ENCODE measurements at regions not wholly inside any gene's neighbourhood (a gene's known extent, or its start where the extent isn't known, plus 50 kb on each side); places are given as distances from the start of the nearest gene placed in this dataset.

DNA sequence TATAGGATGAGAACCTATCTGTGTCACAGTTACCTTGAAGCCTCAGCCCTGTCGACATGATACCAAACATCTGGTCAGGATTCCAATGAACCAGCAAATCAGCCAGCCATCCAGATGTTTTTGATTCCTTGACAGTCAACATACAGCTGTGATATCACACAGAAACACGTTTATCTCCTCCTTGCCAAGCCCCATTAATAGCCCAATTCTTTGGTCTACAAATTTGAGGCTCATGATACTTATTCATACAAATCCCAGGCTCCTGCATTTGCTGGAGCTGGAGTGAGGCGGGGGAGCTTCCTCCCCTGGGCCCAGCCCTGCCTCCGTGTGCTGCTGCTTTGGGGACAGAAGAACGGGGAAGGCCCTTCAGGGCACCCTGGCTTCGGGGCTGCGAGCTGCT, 611.6 kb upstream of the SALL3 start:
- H3K36me3 ChIP-seq (ENCODE audit: insufficient read depth, low read length) = no peaks in the 10 kb centered on the region
- H3K27me3 ChIP-seq (ENCODE audit: insufficient read depth, low read depth, low read length) = no peaks in the 10 kb centered on the region
- H3K9ac ChIP-seq (ENCODE audit: low read length) = no peak overlapping the region
- H3K27ac ChIP-seq (ENCODE audit: low read length) = no peak overlapping the region
- no peak overlapping the region for H3K4me3 ChIP-seq (ENCODE audit: low read length)
- no peak overlapping the region for H3K4me2 ChIP-seq (ENCODE audit: low read length)
- H3K79me2 ChIP-seq (replicated peaks; ENCODE audit: insufficient read depth, low read length) = no peaks in the 10 kb centered on the region
- H3K9me3 ChIP-seq (ENCODE audit: low read length) = no peaks in the 10 kb centered on the region
- H3K9me2 ChIP-seq (ENCODE audit: insufficient read depth, low read length) = no peaks in the 10 kb centered on the region
- no peaks in the 10 kb centered on the region for H4K20me1 ChIP-seq (ENCODE audit: insufficient read depth)
- no peaks in the 10 kb centered on the region for H3F3A ChIP-seq (ENCODE audit: insufficient read depth, low read length, poor library complexity, severe bottlenecking)
- TF ChIP-seq, protein P1, sequence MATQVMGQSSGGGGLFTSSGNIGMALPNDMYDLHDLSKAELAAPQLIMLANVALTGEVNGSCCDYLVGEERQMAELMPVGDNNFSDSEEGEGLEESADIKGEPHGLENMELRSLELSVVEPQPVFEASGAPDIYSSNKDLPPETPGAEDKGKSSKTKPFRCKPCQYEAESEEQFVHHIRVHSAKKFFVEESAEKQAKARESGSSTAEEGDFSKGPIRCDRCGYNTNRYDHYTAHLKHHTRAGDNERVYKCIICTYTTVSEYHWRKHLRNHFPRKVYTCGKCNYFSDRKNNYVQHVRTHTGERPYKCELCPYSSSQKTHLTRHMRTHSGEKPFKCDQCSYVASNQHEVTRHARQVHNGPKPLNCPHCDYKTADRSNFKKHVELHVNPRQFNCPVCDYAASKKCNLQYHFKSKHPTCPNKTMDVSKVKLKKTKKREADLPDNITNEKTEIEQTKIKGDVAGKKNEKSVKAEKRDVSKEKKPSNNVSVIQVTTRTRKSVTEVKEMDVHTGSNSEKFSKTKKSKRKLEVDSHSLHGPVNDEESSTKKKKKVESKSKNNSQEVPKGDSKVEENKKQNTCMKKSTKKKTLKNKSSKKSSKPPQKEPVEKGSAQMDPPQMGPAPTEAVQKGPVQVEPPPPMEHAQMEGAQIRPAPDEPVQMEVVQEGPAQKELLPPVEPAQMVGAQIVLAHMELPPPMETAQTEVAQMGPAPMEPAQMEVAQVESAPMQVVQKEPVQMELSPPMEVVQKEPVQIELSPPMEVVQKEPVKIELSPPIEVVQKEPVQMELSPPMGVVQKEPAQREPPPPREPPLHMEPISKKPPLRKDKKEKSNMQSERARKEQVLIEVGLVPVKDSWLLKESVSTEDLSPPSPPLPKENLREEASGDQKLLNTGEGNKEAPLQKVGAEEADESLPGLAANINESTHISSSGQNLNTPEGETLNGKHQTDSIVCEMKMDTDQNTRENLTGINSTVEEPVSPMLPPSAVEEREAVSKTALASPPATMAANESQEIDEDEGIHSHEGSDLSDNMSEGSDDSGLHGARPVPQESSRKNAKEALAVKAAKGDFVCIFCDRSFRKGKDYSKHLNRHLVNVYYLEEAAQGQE (IDR thresholded peaks at IDR 0.05; ENCODE audit: borderline replicate concordance) = no peak
- TF ChIP-seq EP300 (conservative IDR thresholded peaks at IDR 0.05; ENCODE audit: poor library complexity, severe bottlenecking) (no peak), EZH2 (IDR thresholded peaks at IDR 0.05; ENCODE audit: borderline replicate concordance, insufficient read depth, low read length, poor library complexity, severe bottlenecking) (no peak), RAD21 (conservative IDR thresholded peaks at IDR 0.05) (no peak), TAF1 (IDR thresholded peaks at IDR 0.05; ENCODE audit: low read depth) (no peak), POLR2AphosphoS5 (IDR thresholded peaks at IDR 0.05) (no peak), MXI1 (conservative IDR thresholded peaks at IDR 0.05; ENCODE audit: poor library complexity, severe bottlenecking) (no peak), SMC3 (conservative IDR thresholded peaks at IDR 0.05; ENCODE audit: poor library complexity) (no peak)
- TF ChIP-seq, protein P2, sequence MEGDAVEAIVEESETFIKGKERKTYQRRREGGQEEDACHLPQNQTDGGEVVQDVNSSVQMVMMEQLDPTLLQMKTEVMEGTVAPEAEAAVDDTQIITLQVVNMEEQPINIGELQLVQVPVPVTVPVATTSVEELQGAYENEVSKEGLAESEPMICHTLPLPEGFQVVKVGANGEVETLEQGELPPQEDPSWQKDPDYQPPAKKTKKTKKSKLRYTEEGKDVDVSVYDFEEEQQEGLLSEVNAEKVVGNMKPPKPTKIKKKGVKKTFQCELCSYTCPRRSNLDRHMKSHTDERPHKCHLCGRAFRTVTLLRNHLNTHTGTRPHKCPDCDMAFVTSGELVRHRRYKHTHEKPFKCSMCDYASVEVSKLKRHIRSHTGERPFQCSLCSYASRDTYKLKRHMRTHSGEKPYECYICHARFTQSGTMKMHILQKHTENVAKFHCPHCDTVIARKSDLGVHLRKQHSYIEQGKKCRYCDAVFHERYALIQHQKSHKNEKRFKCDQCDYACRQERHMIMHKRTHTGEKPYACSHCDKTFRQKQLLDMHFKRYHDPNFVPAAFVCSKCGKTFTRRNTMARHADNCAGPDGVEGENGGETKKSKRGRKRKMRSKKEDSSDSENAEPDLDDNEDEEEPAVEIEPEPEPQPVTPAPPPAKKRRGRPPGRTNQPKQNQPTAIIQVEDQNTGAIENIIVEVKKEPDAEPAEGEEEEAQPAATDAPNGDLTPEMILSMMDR (IDR thresholded peaks at IDR 0.05; ENCODE audit: poor library complexity, severe bottlenecking) = no peak
- no peak overlapping the region for H2AFZ ChIP-seq (ENCODE audit: low read depth, low read length)

DNA sequence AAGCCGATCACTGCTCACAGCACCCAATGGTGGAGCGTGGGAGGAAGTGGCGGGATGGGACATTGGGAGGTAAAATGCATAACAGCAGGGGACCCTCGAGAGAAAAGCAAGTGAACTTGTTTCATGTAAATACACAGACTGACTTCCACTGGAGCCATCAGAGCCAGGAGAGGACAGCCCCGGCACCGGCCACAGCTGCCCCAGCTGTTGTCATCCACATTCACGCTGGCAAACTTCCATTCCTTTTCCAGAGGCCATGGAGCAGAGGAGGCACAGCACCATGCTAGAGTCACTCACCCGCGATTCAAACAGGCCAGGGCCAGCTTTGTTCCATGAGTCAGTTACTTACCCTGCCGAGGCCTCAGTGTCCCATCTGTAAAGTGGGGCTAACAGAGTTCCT, 610.9 kb upstream of the SALL3 start:
- Histone ChIP-seq H4K20me1 (ENCODE audit: insufficient read depth) (no peaks in the 10 kb centered on the region), H3K27me3 (ENCODE audit: insufficient read depth, low read depth, low read length) (no peaks in the 10 kb centered on the region), H3K4me3 (ENCODE audit: low read length) (no peak overlapping the region), H2AFZ (ENCODE audit: low read depth, low read length) (no peak overlapping the region), H3K9me3 (ENCODE audit: low read length) (no peaks in the 10 kb centered on the region), H3K36me3 (ENCODE audit: insufficient read depth, low read length) (no peaks in the 10 kb centered on the region), H3K79me2 (replicated peaks; ENCODE audit: insufficient read depth, low read length) (no peaks in the 10 kb centered on the region), H3K27ac (ENCODE audit: low read length) (no peak overlapping the region), H3K9ac (ENCODE audit: low read length) (no peak overlapping the region), H3F3A (ENCODE audit: insufficient read depth, low read length, poor library complexity, severe bottlenecking) (no peaks in the 10 kb centered on the region), H3K9me2 (ENCODE audit: insufficient read depth, low read length) (no peaks in the 10 kb centered on the region), H3K4me2 (ENCODE audit: low read length) (no peak overlapping the region)
- TF ChIP-seq SMC3 (conservative IDR thresholded peaks at IDR 0.05; ENCODE audit: poor library complexity) (no peak), EZH2 (IDR thresholded peaks at IDR 0.05; ENCODE audit: borderline replicate concordance, insufficient read depth, low read length, poor library complexity, severe bottlenecking) (no peak), POLR2AphosphoS5 (IDR thresholded peaks at IDR 0.05) (no peak), EP300 (conservative IDR thresholded peaks at IDR 0.05; ENCODE audit: poor library complexity, severe bottlenecking) (no peak), TAF1 (IDR thresholded peaks at IDR 0.05; ENCODE audit: low read depth) (no peak), MXI1 (conservative IDR thresholded peaks at IDR 0.05; ENCODE audit: poor library complexity, severe bottlenecking) (no peak), RAD21 (conservative IDR thresholded peaks at IDR 0.05) (no peak)
- TF ChIP-seq, protein P2 (IDR thresholded peaks at IDR 0.05; ENCODE audit: poor library complexity, severe bottlenecking) = no peak
- TF ChIP-seq, protein P1 (IDR thresholded peaks at IDR 0.05; ENCODE audit: borderline replicate concordance) = no peak
